ENCODE measurements at regions not wholly inside any gene's neighbourhood (a gene's known extent, or its start where the extent isn't known, plus 50 kb on each side); places are given as distances from the start of the nearest gene placed in this dataset.
"Not testable (repeated sequence)": the region's sequence is repeated elsewhere in the genome, so short reads cannot be mapped to it uniquely, and the experiment has no call there.

DNA sequence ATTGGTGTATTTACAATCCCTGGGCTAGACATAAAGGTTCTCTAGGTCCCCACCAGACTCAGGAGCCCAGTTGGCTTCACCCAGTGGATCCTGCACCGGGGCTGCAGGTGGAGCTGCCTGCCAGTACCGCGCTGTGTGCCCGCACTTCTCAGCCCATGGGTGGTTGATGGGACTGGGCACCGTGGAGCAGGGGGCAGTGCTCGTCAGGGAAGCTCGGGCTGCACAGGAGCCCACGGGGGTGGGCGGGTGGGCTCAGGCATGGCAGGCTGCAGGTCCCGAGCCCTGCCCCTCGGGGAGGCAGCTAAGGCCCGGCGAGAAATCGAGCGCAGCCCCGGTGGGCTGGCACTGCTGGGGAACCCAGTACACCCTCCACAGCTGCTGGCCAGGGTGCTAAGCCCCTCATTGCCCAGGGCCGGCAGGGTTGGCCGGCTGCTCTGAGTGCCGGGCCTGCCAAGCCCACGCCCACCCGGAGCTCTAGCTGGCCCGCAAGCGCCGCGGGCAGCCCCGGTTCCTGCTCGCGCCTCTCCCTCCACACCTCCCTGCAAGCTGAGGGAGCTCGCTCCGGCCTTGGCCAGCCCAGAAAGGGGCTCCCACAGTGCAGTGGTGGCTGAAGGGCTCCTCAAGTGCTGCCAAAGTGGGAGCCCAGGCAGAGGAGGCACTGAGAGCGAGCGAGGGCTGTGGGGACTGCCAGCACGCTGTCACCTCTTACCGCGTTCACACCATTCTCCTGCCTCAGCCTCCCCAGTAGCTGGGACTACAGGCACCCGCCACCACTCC, 353.5 kb upstream of the HS6ST1 start:
- not testable (repeated sequence) for DNase-seq

DNA sequence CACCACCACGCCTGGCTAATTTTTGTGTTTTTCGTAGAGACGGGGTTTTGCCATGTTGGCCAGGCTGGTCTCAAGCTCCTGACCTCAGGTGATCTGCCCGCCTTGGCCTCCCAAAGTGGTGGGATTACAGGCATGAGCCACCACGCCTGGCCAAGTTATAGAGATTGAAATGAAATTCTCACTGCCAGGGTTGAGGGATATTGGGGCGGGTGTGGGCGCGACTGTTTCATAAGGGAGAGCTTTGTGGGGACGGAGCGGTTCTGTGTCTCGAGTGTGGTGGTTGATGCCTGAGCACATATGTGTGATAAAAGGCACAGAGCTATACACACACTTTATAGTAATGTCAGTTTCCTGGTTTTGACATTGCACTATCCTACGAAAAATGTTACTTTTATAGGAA, 361.0 kb upstream of the HS6ST1 start:
- not testable (repeated sequence) for DNase-seq

DNA sequence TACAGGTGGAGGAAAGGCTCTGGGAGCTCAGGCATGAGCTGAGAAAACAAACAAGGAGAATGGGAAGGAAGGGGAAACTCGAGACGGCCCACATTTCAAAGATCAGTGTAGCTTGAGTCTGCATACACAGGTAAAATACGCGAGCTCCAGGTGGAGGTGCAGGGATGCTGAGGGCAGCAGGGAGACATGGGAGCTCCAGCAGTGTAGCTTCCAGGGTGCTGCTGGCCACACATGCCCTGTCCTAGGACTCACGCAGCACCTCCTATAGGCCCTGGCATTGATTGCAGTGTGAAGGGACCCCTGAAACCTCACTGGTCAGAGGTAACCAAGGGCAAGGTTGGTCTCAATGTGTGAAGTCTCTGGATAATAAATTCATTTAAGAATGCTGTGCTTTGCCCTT, 362.8 kb upstream of the HS6ST1 start:
- DNase-seq = no peak

DNA sequence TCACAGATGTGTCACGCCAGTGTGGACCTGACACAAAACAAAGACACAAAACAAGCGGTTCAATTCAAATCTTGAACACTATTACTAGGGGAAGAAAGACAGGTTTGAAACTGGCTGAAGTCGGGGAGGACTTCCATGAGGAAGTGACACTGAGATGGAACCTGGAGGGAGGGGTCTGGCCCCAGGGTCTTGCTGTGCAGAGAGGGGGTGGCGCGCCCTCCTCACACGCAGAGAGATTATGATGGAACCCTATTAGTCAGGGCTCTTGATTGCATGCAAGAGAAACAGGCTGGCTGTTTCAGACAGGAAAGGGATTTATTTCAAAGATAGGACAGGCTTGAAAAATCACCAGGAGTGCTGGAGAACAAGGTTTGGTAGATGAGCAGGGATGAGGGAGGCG, 363.6 kb upstream of the HS6ST1 start:
- DNase-seq = no peak

DNA sequence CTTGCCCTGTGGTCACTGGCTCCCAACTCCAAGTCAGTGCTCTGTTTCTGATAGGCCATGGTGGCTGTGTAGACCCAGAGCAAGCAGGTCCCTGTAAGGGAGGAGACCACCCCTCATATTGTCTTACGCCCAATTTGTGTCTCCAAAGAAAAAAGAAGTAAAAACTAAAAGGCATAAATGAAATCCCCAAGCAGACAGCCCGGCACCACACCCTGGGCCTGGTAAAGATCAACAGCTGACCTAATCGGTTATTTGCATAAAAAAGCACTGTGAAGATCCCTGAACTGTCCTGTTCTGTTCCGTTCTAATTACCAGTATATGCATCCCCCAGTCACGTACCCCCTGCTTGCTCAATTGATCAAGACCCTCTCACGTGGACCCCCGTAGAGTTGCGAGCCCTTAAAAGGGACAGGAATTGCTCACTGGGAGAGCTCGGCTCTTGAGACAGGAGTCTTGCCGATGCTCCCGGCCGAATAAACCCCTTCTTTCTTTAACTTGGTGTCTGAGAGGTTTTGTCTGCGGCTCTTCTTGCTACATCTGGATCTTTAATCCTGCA, 364.1 kb upstream of the HS6ST1 start:
- no peak for DNase-seq

DNA sequence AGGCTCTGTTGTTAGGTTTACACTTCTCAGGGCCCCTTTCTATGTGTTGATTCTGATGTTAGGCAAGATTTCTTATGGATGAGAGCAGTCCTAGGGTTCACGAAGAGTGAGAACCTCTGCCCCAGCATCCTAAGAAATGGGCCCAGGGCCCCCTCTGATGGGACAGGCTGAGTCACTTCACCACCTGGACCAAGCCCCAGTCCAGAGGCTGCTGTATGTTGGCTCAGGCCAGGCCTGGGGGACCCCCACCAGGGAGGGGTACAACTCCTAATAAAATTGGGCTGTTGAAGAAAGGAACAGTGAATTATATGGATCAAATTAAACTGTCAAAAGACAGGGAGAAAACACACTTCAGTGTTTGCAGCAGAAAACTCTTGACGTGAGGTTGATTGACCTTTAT, 365.9 kb upstream of the HS6ST1 start:
- DNase-seq = no peak

DNA sequence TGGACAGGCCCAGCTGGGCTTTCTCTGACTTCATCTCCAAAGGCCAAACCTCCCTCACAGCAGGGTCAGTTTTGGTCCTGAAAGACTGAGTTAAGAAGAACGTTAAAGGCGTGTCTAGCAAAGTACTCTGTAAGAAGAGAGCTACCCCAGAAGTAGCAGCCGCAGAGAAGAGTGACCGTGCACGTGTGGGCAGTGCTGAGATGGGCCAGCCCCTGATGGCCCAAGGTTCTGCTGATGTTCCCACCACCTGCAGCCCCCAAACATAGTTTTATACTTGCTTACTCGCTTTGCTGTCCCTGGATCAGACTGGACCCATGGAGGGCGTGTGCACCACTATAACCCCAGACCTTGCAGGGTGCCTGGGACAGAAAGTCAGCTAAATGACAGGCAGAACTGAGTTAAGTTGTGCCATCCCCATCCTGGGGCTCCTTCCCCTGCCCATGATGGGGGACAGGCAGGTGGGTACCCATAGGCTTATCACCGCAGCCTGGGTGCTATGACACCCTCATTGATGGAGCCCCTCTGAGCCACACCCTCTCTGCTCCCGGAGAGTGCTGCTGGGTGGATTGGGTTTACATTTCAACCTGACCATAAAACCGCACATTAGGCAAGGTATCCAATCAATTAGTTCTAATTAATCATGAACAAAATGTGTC, 367.3 kb upstream of the HS6ST1 start:
- DNase-seq = no peak

DNA sequence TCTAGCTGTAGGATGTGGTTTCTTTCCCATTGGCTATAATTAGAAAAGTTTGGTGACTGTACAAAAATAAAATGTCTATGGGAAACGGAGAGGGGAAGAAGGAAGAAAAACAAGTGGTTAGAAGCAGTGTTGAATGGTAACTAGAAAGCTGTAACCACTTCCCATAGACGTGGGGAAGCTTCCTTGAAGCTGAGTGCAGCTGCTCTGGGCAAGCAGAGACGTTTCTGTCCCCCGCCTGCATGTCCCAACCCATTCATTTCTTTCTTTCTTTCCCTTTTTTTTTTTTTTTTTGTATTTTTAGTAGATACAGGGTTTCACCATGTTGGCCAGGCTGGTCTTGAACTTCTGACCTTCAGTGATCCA, 367.8 kb upstream of the HS6ST1 start:
- no peak for DNase-seq

DNA sequence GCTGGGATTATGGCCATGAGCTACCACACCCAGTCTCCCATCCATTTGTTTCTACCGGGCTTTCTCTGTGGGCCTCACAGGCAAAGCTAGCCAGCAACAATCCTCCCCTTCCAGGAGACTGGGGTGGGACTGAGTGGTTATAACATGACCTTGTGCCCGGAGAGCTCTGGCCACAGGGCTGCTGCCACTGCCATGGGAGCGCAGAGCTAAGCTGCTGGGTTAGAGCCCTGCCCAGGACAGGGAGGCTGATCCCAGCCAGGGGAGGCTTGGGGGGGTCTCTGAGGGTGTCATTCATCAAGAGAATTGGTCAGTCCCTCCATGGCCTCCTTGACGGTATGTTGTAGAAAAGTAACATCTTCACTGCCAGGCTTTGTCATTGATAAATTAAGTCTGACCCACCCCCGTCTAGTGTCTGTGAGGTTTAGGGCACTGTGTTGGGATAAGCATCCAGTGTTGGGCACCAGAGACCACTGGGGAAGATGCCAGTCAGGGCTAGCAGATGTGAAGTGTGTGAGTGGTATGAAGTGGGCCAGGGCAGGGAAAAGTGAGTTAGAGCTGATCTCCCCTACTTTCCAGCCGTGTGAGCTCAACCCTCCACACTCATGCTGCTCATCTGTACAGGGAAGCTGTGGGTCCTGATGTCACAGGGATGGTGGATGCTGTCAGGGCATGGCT, 368.4 kb upstream of the HS6ST1 start:
- no peak for DNase-seq

DNA sequence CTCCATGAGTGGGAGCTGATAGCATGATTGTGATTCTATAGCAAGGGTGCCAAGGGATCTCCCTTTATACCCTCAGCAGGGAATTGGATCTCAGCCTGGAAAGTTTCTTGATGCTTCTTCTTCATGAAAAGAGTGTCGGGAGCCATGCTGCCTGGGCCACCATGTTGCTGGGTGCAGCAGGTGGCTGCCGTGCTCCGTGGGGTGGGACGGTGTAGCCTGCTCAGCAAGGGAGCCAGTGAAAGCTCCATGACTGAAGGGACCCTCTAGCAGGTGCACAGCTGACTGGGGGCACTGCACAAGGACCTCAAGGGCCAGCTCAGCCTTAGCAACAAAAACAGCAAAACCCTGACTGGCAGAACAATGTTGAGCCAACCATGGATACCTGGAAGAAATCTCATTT, 368.9 kb upstream of the HS6ST1 start:
- no peak for DNase-seq

DNA sequence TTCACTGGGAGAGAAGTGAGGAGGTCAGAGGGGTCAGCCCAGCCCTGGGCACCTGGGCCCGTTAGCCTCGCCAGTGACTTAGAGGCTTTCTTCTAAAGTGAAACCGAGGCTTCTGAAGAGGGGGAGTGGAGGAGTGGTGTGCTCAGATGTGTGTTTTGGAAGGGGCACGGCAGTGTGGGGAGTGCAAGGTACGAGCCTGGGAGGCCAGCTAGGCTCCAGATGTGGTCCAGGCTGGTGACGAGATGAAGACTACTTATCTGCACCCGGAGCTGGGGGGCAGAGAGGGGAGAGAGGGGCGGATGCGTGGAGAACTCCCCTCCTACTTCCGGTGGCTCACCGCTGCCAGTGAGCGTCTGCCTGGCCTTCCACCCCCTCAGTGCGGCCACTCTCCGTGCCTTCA, 371.3 kb upstream of the HS6ST1 start:
- no peak for DNase-seq

DNA sequence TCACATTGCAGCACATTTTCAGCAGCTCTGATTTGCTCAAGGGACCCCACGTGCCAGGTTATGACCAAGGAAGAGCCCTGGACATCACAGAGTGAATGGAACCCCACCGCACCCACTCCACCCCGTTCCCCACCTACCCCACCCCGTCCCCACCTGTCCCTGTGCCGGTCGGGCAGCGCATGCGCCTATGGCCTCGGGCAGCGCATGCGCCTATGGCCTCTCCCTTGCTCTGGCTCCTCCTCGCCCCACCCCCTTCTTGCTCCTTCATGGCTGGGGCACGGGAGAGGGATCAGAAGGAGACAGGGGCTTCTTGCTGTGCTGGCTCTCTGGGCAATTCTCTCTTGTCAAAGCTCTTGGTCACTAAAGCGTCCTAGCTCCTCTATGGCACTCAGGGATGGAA, 371.8 kb upstream of the HS6ST1 start:
- DNase-seq = no peak

DNA sequence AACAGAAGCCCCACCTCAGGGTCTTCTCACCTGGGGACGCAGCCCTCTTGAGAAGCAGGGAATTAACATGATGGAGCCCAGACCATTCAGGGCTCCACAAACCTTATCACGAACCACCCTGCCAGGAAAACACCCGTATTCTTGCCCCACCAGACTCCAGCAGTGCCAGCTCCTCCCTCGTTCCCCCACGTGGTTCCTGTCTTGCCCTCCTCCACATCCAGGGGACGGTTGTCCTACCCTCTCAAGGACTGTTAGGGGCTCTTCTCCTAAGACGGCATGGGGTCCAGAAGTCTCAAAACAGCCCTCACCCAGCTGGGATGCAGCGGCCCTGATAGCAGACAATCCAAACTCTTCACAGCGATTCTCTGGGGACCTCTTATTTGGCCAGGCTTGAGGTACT, 372.2 kb upstream of the HS6ST1 start:
- no peak for DNase-seq

DNA sequence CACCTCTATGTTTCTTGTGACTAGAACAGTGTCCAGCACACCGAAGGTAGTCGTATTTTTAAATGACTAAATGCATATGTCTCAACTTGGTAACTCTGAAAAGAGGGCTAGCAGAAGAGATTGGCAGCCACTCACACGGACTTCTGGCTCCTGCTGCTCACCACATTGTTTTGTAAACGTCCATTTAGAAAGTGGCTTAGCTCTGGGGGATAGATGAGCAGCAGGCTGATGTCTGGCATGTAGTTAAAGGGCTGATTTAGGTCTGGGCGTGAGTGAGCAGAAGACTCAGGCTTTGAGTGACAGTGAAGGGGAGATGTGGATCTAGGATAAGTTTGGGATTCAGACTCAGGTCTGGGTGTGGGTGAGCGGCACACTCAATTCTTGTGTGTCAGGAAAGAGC, 372.9 kb upstream of the HS6ST1 start:
- no peak for DNase-seq

DNA sequence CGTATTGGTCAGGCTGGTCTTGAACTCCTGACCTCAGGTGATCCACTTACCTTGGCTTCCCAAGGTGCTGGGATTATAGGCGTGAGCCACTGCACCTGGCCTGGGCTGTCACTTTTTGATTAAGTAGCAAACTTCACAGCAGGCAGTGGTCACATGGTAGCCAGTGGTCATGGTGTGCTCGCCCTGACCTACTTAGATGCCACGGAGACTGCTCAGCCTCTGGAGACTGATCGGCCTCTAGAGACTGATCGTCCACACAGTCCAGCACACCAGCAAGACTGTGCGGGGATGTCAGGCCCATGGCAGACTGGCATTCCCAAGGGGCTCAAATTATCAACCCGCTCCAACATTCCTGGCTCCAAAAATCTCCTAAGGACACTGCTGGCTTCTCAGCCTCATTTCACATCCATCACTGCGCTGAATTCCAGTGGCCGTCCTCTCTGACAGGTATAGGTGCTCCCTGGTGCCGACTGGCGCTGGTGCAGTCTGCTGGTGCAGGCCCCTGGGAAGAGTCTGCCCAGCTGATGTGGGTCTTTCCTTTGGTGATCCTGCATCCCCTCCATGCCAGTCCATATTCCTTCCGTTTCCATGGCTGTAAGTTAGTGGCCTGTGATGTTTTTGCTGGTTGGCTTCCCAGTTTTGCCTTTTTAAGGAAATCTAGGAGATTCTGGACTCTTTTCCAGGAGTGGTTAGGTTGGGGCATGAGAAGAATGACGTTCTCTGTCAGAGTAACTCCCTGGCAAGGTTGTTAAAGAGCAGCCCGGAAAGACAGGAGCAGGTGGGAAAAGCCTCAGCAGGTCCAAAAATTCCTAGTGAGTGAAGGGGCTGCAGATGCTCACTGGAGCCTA, 374.5 kb upstream of the HS6ST1 start:
- DNase-seq = no peak

DNA sequence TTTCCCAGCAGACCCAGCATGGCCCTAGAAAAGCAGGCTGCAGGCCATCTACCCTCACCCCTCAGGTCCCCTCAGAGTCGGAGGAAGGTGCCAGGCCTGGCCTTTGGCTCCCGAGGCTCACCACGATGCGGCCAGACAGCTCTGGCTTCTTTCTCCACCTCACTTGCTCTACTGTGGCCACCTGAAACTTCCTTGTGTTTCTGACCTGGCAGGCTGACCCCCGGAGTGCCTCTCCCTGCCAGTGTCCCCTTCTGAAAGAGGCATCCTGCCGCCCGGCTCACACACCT, 375.0 kb upstream of the HS6ST1 start:
- DNase-seq = no peak

DNA sequence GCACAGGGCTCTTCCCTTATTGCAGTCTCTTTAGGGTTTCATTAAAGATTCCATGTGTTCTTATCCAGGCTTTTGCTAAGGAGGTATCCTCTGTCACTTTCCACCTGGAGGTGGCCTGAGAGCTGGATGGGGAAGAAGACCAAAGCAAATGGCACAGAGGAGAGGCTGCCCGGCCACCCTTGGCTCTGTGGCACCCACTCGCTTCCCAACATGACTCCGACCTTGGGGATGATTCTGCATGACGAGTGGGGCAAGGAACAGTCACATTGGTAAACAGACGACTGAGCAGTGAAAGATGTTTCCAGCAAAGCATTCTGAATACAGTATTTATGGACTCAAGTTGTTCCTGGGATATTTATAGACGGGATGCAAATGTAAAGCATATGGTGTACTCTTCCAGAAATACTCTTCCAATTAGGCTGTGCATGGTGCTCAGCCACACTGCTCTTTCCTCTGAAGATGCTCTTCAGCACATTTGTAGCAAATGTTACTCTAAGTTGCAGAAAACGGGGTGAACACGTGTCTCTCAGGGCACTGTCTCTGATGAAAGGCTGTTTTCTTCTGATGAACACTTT, 377.1 kb upstream of the HS6ST1 start:
- no peak for DNase-seq

DNA sequence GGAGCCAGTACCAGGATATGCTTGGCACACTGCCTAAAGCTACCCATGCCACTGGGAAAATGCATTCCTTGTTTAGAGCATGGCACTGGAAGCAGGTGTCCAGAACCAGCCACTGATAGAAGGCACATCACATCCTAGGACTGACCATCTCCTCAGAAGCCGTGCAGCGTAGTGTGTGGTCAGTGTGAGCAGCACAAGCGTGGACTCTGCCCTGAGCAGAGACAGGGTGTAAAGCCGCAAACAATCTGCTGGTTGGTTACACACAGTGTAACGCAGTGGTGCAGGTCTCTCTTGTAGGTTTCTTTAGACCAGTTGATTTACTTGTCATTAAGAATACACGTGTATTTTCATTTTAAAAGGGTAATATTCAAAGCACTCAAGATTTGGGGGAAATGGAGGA, 377.8 kb upstream of the HS6ST1 start:
- no peak for DNase-seq

DNA sequence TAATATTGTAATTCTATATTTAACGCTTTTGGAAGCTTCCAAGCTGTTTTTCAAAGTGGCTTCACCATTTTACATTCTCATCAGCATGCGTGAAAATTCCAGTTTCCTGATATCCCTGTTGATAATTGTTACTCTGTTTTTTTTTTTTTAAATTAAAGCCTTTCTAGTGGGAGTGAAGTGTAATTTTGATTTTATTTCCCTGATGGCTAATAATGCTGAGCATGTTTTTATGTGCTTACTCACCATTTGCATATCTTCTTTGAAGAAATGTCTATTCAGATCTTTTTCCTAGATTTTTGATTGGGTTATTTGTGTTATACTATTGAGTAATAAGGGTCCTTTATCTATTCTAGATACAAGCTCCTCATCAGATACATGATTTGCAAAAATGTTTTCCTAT, 382.8 kb upstream of the HS6ST1 start:
- no peak for DNase-seq

DNA sequence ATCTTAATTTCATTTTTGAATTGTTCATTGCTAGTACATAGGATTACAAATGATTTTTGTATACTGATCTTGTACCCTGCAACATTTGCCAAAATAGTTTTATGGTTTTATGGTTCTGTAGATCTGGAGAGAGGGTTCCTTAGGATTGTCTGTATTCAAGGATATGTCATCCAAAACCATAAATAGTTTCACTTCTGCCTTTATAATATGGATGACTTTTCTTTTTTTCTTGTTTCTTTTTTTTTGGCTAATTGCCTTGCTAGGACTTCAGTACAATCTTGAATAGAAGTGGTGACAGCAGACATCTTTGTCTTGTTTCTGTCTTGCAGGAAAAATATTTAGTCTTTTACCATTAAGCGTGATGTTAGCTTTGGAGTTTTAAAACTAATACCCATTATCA, 383.9 kb upstream of the HS6ST1 start:
- no peak for DNase-seq

DNA sequence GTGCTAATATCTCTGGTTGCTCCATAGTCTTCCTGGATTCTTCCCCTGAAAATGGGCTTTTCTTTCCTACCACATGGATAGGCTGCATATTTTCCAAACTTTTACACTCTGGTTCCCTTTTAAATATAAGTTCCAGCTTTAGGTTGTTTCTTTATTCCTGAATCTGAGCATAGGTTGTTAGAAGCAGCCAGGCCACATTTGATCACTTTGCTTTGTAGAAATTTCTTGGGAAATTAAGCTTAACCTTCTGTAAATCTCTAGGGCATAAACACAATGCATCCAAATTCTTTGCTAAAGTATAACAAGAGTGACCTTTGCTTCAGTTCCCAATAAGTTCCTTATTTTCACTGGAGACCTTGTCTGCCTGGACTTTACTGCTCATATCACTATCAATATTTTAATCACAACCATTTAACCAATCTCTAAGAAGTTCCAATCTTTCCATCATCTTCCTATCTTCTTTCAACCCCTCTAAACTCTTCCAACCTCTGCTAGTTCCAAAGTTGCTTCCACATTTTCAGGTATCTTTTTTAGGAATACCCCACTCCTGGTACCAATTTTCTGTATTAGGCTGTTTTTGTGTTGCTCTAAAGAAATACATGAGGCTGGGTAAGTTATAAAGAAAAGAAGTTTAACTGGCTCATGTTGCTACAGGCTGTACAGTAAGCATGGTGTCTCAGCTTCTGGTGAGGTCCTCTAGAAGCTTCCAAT, 389.6 kb upstream of the HS6ST1 start:
- no peak for DNase-seq

DNA sequence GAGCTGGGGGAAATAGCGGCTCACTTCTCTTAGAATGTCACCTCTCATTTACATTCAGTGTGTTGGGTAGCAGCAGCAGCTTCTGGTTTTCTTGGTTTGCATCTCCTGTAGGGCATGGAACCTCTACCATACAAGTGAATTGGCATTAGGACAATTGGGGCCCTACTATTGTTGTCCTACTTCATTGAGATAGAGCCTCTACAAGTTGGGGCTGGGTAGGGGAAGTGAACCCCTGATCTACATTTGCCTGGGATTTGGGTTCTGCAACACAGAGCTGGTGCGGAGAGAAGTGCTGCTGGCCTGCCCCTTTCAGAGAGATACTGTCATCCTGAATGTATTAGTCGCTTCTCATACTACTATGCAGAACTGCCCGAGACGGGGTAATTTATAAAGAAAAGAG, 391.6 kb upstream of the HS6ST1 start:
- DNase-seq = no peak

All from stimulated activated CD4-positive, alpha-beta T cell treated with anti-CD3 and anti-CD28 coated beads, Interleukin-4, amount 100 ng/mL, for 4 hours (primary cell).